Dendritic cell treated with granulocyte-macrophage colony-stimulating factor and Interleukin-4, amounts not matched to agents 40 ng/mL and 50 ng/mL, for 4 days (primary cell): ENCODE measurements at regions not wholly inside any gene's neighbourhood (a gene's known extent, or its start where the extent isn't known, plus 50 kb on each side); places are given as distances from the start of the nearest gene placed in this dataset.

Experiments used
- H3K27ac Mint-ChIP-seq: one replicate; pipeline ENCODE4 v1.8.0; 2022; ENCODE audit warnings: mild to moderate bottlenecking, mixed read lengths
- H3K27me3 Mint-ChIP-seq: one replicate; pipeline ENCODE4 v1.8.0; 2022; ENCODE audit warnings: mild to moderate bottlenecking, mixed read lengths
- H3K36me3 Mint-ChIP-seq: one replicate; pipeline ENCODE4 v1.8.0; 2022; ENCODE audit warnings: low read depth, mixed read lengths
- H3K4me1 Mint-ChIP-seq: one replicate; pipeline ENCODE4 v1.8.0; 2022; ENCODE audit warnings: low read depth, mixed read lengths
- H3K4me3 Mint-ChIP-seq: one replicate; pipeline ENCODE4 v1.8.0; 2022; ENCODE audit warnings: mild to moderate bottlenecking, moderate library complexity, mixed read lengths
- H3K9me3 Mint-ChIP-seq: one replicate; pipeline ENCODE4 v1.8.0; 2022; ENCODE audit warnings: mixed read lengths
- intact Hi-C: fragments of 100-400 bp; cut with micrococcal nuclease; formaldehyde crosslinking; loops from one replicate; pipeline ENCODE4 v1.15.0; 2022

- Mint-ChIP-seq H3K36me3 (no peaks in the 10 kb centered on the region), H3K27me3 (no peaks in the 10 kb centered on the region), H3K27ac (no peak overlapping the region), H3K4me3 (no peak overlapping the region), H3K9me3 (peaks cover 30% of the 10 kb centered on the region), H3K4me1 (no peaks in the 10 kb centered on the region)
- intact Hi-C loops, result no loop called here
Observed at GRCh38 chr4:66073961-66074360, 403.7 kb upstream of the EPHA5 start.

DNA sequence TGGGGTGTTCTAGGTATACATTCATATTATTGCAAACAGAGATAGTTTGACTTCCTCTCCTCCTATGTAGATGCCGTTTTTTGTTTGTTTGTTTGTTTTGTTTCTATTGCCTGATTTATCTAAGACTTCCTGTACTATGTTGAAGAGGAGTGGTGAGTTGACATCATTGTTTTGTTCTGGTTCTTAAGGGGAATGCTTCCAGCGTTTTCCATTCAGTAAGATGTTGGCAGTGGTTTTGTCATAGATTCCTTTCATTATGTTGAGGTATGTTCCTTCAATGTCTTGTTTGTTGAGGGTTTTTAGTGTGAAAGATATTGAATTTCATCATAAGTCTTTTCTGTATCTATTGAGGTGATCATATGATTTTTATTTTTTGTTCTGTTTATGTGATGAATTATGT lies 401.6 kb upstream of the EPHA5 start:
- Mint-ChIP-seq H3K4me3 (no peak overlapping the region), H3K36me3 (no peaks in the 10 kb centered on the region), H3K4me1 (no peaks in the 10 kb centered on the region), H3K9me3 (peaks cover 30% of the 10 kb centered on the region), H3K27me3 (no peaks in the 10 kb centered on the region), H3K27ac (no peak overlapping the region)
- intact Hi-C loops, result no loop called here

DNA sequence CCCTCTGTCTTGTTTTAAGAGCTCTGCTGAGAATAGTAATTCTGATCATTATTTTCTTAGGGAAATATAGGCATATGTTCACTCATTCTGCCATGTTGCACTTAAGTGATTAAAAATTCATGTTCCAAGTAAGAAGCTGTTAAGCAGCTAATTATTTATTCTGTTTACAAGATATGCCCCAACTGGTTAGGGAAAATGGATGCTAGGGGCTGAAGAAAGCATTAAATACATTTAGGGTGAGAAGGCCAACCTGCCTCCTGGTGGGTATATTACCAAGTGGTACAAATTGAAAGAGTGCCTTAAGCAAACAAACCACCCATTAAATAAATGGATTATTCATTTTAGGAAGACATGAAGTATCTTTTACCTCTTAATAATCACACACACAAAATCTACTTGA lies 392.6 kb upstream of the EPHA5 start:
- Mint-ChIP-seq H3K27me3 (no peaks in the 10 kb centered on the region), H3K27ac (no peak overlapping the region), H3K36me3 (no peaks in the 10 kb centered on the region), H3K4me3 (no peak overlapping the region), H3K9me3 (peaks cover 5% of the 10 kb centered on the region), H3K4me1 (no peaks in the 10 kb centered on the region)
- intact Hi-C loops, result no loop called here

GRCh38 chr4:66062044-66062443 lies 391.8 kb upstream of the EPHA5 start:
- Mint-ChIP-seq H3K4me3 (no peak overlapping the region), H3K27me3 (no peaks in the 10 kb centered on the region), H3K4me1 (no peaks in the 10 kb centered on the region), H3K9me3 (peaks cover 5% of the 10 kb centered on the region), H3K36me3 (no peaks in the 10 kb centered on the region), H3K27ac (no peak overlapping the region)
- intact Hi-C loops, result no loop called here

- Mint-ChIP-seq H3K36me3 (no peaks in the 10 kb centered on the region), H3K4me3 (no peak overlapping the region), H3K27me3 (no peaks in the 10 kb centered on the region), H3K4me1 (no peaks in the 10 kb centered on the region), H3K27ac (no peak overlapping the region), H3K9me3 (peaks cover 5% of the 10 kb centered on the region)
- intact Hi-C loops, result no loop called here
Observed at GRCh38 chr4:66059556-66059955, 389.3 kb upstream of the EPHA5 start.

DNA sequence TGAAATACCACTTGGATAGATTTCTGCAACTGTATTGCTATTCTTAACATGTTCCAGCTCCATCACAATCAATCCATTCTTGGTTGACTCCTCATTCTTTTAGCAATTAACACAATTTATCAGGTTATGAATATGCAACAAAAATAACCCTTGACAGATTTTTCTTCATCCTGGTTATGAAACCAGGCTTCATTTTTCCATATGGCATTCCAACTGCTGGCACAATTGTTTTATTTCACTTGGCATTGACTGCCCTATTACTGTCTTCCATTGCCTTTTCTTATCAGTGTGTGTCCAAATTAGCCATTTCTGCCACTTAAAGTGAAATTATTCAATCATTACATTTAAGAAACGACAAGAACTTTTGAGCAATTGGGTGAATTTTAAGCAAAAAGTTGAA lies 388.8 kb upstream of the EPHA5 start:
- H3K36me3 Mint-ChIP-seq, result no peaks in the 10 kb centered on the region
- H3K4me3 Mint-ChIP-seq, result no peak overlapping the region
- no peaks in the 10 kb centered on the region for H3K4me1 Mint-ChIP-seq
- H3K9me3 Mint-ChIP-seq, result peaks cover 5% of the 10 kb centered on the region
- intact Hi-C loops, result no loop called here
- H3K27ac Mint-ChIP-seq, result no peak overlapping the region
- H3K27me3 Mint-ChIP-seq, result no peaks in the 10 kb centered on the region

DNA sequence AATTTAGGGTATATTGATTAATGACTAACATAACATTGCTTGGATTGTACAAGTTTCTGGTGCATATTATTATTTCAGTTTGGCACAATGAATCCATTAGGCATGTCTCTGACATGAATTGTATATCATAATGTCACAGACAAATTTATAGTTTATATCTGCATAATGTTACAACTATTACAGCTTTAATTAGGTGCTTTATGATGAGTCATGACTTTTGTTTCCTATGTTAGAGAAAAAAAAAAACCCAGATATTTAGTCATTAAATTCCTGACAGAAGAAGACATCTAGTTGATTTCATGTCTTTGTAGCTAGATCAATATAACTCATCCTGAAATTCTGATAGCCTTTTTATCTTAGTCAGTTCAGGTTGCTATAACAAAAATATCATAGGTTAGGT lies 385.7 kb upstream of the EPHA5 start:
- intact Hi-C loops, result no loop called here
- no peak overlapping the region for H3K27ac Mint-ChIP-seq
- H3K4me3 Mint-ChIP-seq, result no peak overlapping the region
- no peaks in the 10 kb centered on the region for H3K27me3 Mint-ChIP-seq
- no peaks in the 10 kb centered on the region for H3K9me3 Mint-ChIP-seq
- no peaks in the 10 kb centered on the region for H3K4me1 Mint-ChIP-seq
- no peaks in the 10 kb centered on the region for H3K36me3 Mint-ChIP-seq

GRCh38 chr4:66052426-66052825 lies 382.1 kb upstream of the EPHA5 start:
- Mint-ChIP-seq H3K36me3 (no peaks in the 10 kb centered on the region), H3K9me3 (no peaks in the 10 kb centered on the region), H3K4me1 (no peaks in the 10 kb centered on the region), H3K27ac (no peak overlapping the region), H3K27me3 (no peaks in the 10 kb centered on the region), H3K4me3 (no peak overlapping the region)
- intact Hi-C loops, result no loop called here

- H3K36me3 Mint-ChIP-seq, result no peaks in the 10 kb centered on the region
- H3K27me3 Mint-ChIP-seq, result no peaks in the 10 kb centered on the region
- H3K4me3 Mint-ChIP-seq, result no peak overlapping the region
- H3K4me1 Mint-ChIP-seq, result no peaks in the 10 kb centered on the region
- no peak overlapping the region for H3K27ac Mint-ChIP-seq
- no peaks in the 10 kb centered on the region for H3K9me3 Mint-ChIP-seq
- intact Hi-C loops, result no loop called here
Observed at GRCh38 chr4:66048861-66049260, 378.6 kb upstream of the EPHA5 start.

GRCh38 chr4:66045913-66046312 lies 375.6 kb upstream of the EPHA5 start:
- H3K36me3 Mint-ChIP-seq, result no peaks in the 10 kb centered on the region
- intact Hi-C loops, result no loop called here
- no peaks in the 10 kb centered on the region for H3K9me3 Mint-ChIP-seq
- H3K27ac Mint-ChIP-seq, result no peak overlapping the region
- H3K27me3 Mint-ChIP-seq, result no peaks in the 10 kb centered on the region
- H3K4me3 Mint-ChIP-seq, result no peak overlapping the region
- no peaks in the 10 kb centered on the region for H3K4me1 Mint-ChIP-seq

GRCh38 chr4:66035701-66036100 lies 365.4 kb upstream of the EPHA5 start:
- Mint-ChIP-seq H3K4me3 (no peak overlapping the region), H3K27me3 (no peaks in the 10 kb centered on the region), H3K27ac (no peak overlapping the region), H3K36me3 (no peaks in the 10 kb centered on the region), H3K9me3 (no peaks in the 10 kb centered on the region), H3K4me1 (no peaks in the 10 kb centered on the region)
- intact Hi-C loops, result no loop called here

DNA sequence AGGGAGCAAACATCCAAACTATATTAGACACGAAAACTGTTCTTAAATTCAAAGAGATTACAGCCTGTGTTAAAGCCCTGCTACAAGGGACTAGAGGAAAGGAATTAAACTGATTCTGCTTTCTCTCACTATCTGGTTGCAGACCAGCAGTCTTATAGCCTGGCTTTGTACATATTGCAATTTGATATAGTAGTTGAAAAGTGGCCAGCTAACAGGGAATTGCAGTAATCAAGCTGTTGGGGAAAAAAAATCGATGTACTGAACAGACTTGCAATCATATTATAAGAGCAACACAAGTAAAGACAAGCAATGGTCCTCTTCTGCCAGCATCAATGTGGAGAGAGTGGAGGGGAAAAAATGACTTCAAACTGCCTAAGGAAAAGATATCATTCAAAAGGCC lies 364.4 kb upstream of the EPHA5 start:
- H3K27me3 Mint-ChIP-seq, result no peaks in the 10 kb centered on the region
- no peaks in the 10 kb centered on the region for H3K4me1 Mint-ChIP-seq
- H3K27ac Mint-ChIP-seq, result no peak overlapping the region
- H3K4me3 Mint-ChIP-seq, result no peak overlapping the region
- H3K9me3 Mint-ChIP-seq, result no peaks in the 10 kb centered on the region
- intact Hi-C loops, result no loop called here
- H3K36me3 Mint-ChIP-seq, result no peaks in the 10 kb centered on the region

DNA sequence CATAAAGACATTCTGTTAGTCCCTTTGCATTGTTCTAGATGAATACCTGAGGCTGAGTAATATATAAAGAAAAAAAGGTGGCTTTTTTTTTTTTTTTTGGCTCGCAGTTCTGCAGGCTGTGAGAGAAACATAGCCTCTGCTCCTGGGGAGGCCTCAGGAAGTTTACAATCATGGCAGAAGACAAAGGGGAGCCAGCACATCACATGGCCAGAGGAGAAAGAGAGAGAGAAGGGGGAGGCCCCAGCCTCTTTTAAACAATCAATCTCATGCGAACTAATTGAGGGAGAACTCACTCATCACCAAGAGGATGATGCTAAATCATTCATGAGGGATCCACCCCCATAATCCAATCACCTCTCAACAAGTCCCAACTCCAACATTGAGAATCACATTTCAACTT lies 364.0 kb upstream of the EPHA5 start:
- H3K9me3 Mint-ChIP-seq, result no peaks in the 10 kb centered on the region
- no peaks in the 10 kb centered on the region for H3K4me1 Mint-ChIP-seq
- H3K36me3 Mint-ChIP-seq, result no peaks in the 10 kb centered on the region
- intact Hi-C loops, result no loop called here
- H3K27me3 Mint-ChIP-seq, result no peaks in the 10 kb centered on the region
- no peak overlapping the region for H3K27ac Mint-ChIP-seq
- no peak overlapping the region for H3K4me3 Mint-ChIP-seq

- Mint-ChIP-seq H3K4me3 (no peak overlapping the region), H3K36me3 (no peaks in the 10 kb centered on the region), H3K4me1 (no peaks in the 10 kb centered on the region), H3K27me3 (no peaks in the 10 kb centered on the region), H3K27ac (no peak overlapping the region), H3K9me3 (no peaks in the 10 kb centered on the region)
- intact Hi-C loops, result no loop called here
Observed at GRCh38 chr4:66032571-66032970, 362.3 kb upstream of the EPHA5 start.

- H3K27ac Mint-ChIP-seq, result no peak overlapping the region
- no peaks in the 10 kb centered on the region for H3K4me1 Mint-ChIP-seq
- H3K9me3 Mint-ChIP-seq, result peaks cover 14% of the 10 kb centered on the region
- intact Hi-C loops, result no loop called here
- H3K36me3 Mint-ChIP-seq, result no peaks in the 10 kb centered on the region
- H3K4me3 Mint-ChIP-seq, result no peak overlapping the region
- H3K27me3 Mint-ChIP-seq, result no peaks in the 10 kb centered on the region
Observed at GRCh38 chr4:66028668-66029067, 358.4 kb upstream of the EPHA5 start.

DNA sequence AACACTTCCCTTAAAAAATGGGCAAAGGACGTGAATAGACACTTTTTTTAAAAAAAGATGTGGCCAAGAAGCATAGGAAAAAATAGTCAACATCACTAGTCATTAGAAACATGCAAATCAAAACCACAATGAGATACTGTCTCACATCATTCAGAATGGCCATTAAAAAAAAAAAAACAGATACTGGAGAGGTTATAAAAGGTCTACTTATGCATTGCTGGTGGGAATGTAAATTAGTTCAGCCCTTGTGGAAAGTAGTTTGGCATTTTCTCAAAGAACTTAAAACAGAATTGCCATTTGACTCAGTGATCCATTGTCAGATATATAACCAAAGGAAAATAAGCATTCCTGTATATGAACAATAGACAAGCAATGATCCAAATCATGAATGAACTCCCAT lies 352.8 kb upstream of the EPHA5 start:
- H3K9me3 Mint-ChIP-seq, result peaks cover 58% of the 10 kb centered on the region
- no peaks in the 10 kb centered on the region for H3K27me3 Mint-ChIP-seq
- H3K36me3 Mint-ChIP-seq, result no peaks in the 10 kb centered on the region
- no peaks in the 10 kb centered on the region for H3K4me1 Mint-ChIP-seq
- H3K4me3 Mint-ChIP-seq, result no peak overlapping the region
- H3K27ac Mint-ChIP-seq, result no peak overlapping the region
- intact Hi-C loops, result no loop called here
